Erythroblast (primary cell): ENCODE measurements at regions not wholly inside any gene's neighbourhood (a gene's known extent, or its start where the extent isn't known, plus 50 kb on each side); places are given as distances from the start of the nearest gene placed in this dataset.

Experiments
- GATA1 ChIP-seq: IDR thresholded peaks from 2 replicates; pipeline ENCODE4 v1.6.1; 2011; ENCODE audit warnings: low read depth, mild to moderate bottlenecking, control low read depth, low read length, moderate library complexity
- POLR2A ChIP-seq: IDR thresholded peaks from 2 replicates; pipeline ENCODE4 v1.6.1; 2011; ENCODE audit warnings: mild to moderate bottlenecking, low read length

DNA sequence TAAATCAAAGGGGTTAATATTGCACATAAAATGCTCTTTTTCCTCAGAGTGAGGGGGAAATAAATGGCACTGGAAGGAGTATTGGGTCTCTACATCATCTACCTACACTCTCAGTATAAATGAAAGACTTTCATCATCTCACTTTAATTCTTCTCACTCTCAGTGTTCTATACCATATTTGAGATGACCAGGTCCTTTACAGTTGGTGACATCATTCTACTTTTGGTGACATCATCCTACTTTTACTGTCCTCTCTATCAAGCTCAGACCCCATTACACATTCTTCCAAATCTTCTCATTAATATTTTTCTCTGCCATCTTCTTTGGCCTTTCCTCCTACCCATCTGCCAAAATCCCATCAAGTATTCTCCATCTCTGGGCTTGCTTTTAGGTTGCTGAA, 74.6 kb upstream of the TMEM106B start:
- no peak for TF ChIP-seq POLR2A
- TF ChIP-seq GATA1, result no peak
